Left hindlimb (tissue), 1 donor: ENCODE measurements at regions not wholly inside any gene's neighbourhood (a gene's known extent, or its start where the extent isn't known, plus 50 kb on each side); places are given as distances from the start of the nearest gene placed in this dataset.

Experiments used
- DNase-seq: peaks from one replicate; pipeline ENCODE4 v3.0.0-alpha.2; 2018

DNA sequence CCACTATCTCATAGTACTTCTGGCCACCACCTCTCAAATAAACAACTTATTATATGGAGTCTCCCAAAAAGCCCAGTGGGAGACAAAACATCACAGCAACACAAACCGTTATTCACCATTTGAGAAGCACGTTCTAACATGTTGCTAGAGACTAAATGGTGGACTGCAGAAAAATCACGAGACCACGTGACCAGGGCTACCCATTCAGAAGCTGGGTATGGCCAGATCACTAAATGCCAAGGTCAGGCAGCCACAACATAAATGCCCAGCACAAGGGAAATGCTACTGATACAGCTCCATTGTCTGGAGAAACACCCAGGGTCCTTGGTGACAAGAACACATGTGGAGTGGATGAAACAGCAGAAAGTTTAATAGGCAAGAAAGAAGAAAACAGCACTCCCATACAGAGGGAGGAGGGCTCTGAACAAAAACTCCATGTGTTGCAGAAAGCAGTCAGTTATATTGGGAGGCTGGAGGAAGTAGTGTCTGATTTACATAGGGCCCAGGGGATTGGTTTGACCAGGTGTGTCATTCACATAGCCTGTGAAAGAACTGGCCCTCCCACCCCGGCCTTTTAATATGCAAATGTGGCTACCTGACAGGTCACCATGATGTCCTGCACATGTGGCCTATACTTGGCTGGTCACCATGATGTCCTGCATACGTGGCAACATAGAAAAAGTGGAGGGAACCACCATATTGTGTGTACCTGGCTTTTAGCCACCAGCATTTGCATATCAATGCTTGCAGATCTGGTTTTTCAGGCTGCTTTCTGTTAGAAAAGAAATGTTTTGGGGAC is 97.2 kb downstream of the TRIM36 start:
- DNase-seq, result no peak

DNA sequence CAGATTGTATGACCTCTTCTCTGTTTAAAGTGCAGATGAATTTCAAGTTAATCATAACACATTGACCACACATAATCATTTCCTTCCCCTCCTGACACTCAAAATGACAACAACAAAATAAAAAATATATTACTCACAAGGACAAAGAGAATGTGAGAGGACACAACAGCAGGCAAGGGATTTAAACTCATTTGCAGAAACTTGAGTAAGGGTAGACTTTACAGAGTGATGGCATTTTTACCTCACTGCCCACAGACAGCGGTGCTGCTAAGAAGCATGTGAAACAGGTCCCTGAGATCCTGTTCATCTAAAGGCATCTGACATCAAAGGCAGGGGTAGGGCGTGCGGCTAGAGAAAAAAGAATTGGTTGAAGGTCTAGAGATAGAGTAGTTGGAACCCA is 99.0 kb downstream of the TRIM36 start:
- DNase-seq, result no peak

DNA sequence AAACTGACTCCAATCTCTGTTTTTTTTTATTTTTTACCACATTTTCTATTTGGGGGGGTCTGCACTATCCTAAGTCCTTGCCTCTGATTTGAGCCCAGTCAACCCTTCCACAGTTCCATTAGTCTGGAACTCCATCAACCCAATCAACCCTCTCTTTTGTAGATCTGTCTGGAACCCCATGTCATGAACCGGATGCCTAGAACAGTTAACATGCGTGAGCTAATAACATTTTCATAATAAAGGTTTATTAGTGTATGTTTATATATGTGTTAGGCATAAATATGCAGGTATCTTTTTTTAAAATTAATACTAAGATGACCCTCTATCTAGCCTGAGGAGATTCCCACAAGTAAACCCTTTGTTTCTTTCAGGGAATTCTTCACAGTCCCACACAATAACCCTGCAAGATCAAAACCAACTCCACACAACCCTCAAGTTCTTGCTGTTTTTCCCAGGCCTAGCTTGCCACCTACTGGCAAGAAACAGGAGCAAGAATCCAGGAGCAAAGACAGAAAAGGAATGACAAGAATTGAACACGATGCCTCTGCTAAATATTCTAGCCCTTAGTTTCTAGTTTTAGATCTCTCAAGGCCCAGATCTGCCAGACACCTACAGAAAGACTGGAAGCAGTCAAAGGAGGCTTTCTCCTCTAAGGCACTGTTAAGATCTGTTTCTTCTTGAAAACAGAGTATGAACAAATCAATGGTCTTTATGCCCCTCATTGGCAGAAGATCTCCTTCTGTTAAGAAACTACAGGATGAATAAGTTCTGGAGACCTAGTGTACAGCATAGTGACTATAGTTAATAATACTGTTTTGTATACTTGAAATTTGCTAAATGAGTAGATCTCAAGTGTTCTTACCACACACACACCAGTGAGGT is 100.4 kb downstream of the TRIM36 start:
- DNase-seq, result no peak

DNA sequence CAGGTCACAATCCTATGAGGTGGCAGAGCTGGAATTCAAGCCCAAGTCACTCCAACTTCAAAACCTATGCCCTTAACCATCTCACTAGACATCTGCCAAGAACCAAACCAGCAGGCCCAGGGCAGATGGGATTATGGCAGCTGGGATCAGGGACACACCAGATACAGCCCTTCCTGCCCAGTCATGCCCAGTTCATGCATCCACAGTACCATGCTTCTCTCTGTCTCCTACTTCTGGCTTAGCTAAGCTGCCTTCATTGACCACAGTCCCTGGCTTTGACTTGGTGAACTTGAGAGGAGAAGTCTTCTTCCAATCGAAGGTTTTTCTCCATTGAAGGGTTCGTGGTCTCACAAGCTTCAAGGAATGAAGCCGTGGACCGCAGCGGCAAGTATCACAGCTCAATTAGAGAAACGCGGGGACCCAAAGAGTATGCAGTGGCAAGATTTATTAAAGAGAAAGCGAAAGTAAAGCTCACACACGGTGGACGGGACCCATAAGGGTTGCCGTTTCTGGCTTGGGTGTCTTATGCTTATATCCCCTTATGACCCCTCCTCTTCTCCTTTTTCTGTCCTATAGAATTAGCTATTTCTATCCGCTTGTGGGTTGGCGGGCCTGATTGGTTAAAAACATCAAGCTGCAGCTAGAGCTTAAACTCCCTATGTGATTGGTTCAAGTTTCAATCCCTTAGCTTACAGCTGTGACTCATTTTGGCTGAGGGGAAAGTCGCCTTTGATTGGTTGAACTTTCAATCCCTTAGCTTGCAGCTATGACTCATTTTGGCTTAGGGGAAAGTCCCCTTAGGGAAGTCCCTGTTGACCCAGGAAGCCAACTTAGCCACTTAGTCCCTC is 101.2 kb downstream of the TRIM36 start:
- no peak for DNase-seq

- DNase-seq, result peak; percentile 33
Observed at GRCh38 chr5:115064380-115064779, 105.3 kb downstream of the TRIM36 start.

GRCh38 chr5:115054387-115054951 is 115.2 kb downstream of the TRIM36 start:
- DNase-seq, result no peak

DNA sequence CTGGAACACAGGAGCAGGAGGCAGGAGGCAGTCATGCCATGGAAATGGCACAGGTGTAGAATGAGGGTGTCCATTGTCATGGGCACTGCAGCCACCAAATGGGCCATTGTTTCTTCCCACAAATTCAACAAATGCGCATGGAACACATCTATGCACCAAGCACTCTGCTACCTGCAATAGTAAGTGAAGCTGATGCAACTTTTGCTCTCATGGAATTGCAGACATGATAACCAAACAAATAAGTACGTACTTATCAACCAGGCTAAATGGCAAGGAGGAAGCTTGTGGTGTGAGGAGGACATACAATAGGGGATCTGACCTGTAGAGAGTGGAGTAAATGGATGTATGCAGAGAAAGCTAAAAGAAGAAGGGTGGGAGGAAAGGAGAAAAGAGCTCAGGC is 116.8 kb downstream of the TRIM36 start:
- no peak for DNase-seq

- DNase-seq, result no peak
Observed at GRCh38 chr5:115050866-115051265, 118.8 kb downstream of the TRIM36 start.

DNA sequence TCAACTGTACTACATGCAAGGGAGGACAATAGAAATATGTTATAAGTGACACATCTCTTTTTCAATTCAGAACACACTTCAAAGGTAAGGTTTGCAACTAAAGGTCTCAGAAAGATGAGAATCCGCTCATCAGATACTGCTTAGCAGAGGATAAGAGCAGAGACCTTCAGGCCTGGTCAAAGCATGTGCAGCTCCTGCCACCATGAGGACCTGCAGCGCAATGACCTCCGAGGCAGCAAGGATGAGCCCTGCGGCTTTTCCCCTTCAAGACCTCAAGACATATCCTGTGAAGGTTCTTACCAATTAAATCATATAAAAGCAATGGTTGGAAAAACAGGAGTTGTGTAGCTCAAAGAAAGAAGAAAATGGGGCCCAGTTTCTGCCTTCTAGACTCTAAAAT is 135.8 kb downstream of the TRIM36 start:
- no peak for DNase-seq

DNA sequence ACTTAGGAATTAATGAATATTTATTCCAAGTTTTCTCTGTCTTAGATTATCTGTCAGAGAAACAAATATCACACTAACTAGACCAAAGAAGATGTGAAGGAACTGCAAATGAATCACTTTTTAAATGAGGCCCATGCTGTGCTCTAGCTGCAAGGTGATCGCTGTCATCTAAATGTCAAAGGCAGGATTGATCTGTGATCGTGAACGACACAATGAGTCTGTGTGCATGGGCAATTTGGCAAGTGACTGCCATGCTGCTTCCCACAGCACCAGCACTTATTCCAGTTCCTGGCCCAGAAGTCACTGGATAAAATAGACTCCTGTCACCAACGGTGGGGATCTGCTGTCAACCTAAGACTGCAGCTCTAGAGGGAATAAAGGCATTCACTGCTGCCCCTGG is 141.2 kb downstream of the TRIM36 start:
- DNase-seq, result no peak

GRCh38 chr5:115024922-115025321 is 144.8 kb downstream of the TRIM36 start:
- no peak for DNase-seq

GRCh38 chr5:115022303-115022702 is 147.4 kb downstream of the TRIM36 start:
- DNase-seq, result no peak

- no peak for DNase-seq
Observed at GRCh38 chr5:115016646-115017045, 153.1 kb downstream of the TRIM36 start.

- DNase-seq, result no peak
Observed at GRCh38 chr5:114999176-114999575, 170.5 kb downstream of the TRIM36 start.

GRCh38 chr5:114989512-114989911 is 180.2 kb downstream of the TRIM36 start:
- no peak for DNase-seq

DNA sequence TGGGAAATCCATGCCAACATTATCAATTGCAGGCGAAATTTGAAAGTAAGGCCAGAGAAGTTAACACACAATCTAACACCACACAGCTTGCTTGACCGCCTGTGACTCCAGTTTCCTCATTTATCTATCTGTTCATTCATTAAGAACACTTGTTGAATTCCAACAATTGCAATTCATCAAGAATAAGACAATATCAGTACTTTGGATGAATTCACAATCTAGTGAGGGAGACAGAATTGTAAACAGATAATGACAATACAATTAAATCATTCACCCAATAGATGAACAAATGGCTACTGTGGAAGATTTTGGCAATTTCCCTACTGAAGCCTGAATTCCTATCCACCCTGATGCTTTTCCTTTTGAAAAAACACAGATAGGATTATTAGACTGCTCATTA is 181.6 kb downstream of the TRIM36 start:
- no peak for DNase-seq

DNA sequence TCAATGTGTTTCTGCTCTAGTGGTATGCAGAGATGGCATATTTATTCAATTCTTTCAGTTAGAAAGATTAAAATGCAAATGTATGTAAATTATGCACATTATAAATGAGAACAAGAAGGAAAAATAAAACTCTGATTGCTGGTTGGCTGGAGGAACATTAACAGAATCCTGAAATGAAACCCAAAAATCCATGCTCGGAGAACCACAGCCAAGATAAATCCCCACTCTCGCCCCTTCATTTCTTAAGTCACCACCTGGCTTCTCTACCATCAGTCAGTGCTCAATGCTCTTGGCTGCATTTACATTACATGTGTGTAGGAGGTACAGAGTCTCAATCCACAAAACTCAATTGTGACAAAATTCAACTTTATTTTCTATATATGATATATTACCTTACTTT is 184.9 kb downstream of the TRIM36 start:
- DNase-seq, result no peak

GRCh38 chr5:114981111-114981510 is 188.6 kb downstream of the TRIM36 start:
- DNase-seq, result no peak

DNA sequence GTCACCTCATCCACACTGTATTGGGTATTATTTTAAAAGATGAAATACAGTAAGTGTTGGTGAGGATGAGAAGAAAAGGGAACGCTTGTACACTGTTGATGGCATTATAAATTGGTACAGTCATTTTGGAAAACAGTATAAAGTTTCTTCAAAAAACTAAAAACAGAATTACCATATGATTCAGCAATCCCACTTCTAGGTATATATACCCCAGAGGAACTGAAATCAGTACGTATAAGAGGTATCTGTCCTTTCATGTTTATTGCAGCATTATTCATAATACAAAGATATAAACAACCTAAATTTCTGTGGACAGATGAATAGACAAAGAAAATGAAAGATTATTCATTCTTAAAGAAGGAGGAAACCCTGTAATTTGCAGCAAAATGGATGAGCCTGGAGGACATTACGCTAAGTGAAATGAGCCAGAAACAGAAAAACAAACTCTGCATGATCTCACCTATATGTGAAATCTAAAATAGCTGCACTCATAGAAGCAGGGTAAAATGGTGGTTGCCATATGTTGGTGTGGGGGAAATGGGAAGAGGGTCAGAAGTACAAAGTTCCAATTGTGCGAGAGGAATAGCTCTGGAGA is 191.6 kb downstream of the TRIM36 start:
- DNase-seq, result no peak

GRCh38 chr5:114969482-114969881 is 200.2 kb downstream of the TRIM36 start:
- no peak for DNase-seq

- DNase-seq, result no peak
Observed at GRCh38 chr5:114957384-114957783, 212.3 kb downstream of the TRIM36 start.

DNA sequence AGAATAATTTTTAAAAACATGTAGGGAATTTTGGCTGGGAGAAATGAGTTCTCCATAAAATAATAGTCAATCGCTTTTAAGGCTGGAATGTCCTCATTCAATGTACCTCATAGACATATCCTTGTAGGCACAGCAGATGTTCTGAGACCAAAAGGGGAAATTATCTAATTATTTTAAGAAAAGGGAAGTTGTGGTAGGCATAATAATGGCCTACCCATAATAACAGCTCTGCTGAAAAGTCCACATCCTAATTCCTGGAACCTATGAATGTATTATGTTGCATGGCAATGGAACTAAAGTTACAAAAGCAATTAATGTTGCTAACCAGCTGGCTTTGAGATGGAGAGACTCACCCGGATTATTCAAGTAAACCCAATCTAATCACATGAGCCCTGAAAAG is 216.1 kb downstream of the TRIM36 start:
- DNase-seq, result no peak
